Caco-2 (cell line): ENCODE measurements at regions not wholly inside any gene's neighbourhood (a gene's known extent, or its start where the extent isn't known, plus 50 kb on each side); places are given as distances from the start of the nearest gene placed in this dataset.

ENCODE experiments used
- BruUV-seq: library from RNA; stranded (reverse); fragments of 400-500 nt; replicated peaks from 2 replicates; lab custom pipeline; 2021; lab: Mats Ljungman, UMichigan
- CTCF ChIA-PET: fragments of 300-600 bp; sonication (Branson Sonifier 250); formaldehyde crosslinking; loops from one replicate; lab custom pipeline; 2022; ENCODE audit warnings: antibody characterized with exemption; lab: Charles Lee
- POLR2A ChIA-PET: fragments of 300-600 bp; sonication (Branson Sonifier 250); formaldehyde crosslinking; loops from one replicate; lab custom pipeline; 2022; ENCODE audit warnings: antibody characterized with exemption; lab: Charles Lee
- DNase-seq, 2 experiments: peaks; one replicate each; pipeline versions ENCODE4 v3.0.0 to v3.0.0-alpha.2; 2020 to 2022
- H3K27me3 ChIP-seq: replicated peaks from 2 replicates; pipeline ENCODE4 v1.6.0; 2011; ENCODE audit warnings: low read length; ENCODE audit not compliant: control insufficient read depth, insufficient read depth
- H3K36me3 ChIP-seq: 2 replicates; pipeline ENCODE4 v1.5.1; 2011; ENCODE audit warnings: low read length; ENCODE audit not compliant: control insufficient read depth, insufficient read depth
- H3K4me1 ChIP-seq: fragments of 250-450 bp; sonication (Bioruptor Pico); 2 replicates; pipeline ENCODE4 v1.5.1; 2020; ENCODE audit warnings: mild to moderate bottlenecking
- H3K4me3 ChIP-seq: 2 replicates; pipeline ENCODE4 v1.5.1; 2011; ENCODE audit warnings: low read depth, mild to moderate bottlenecking, control low read depth, low read length
- H3K9me3 ChIP-seq: fragments of 250-450 bp; sonication (Bioruptor Pico); 2 replicates; pipeline ENCODE4 v1.5.1; 2020; ENCODE audit warnings: mild to moderate bottlenecking, moderate library complexity
- H3K27ac Mint-ChIP-seq: one replicate; pipeline ENCODE4 v1.8.0; 2022; ENCODE audit warnings: mixed read lengths; ENCODE audit not compliant: unreplicated experiment
- H3K27me3 Mint-ChIP-seq: one replicate; pipeline ENCODE4 v1.8.0; 2022; ENCODE audit warnings: mixed read lengths; ENCODE audit not compliant: insufficient read depth, unreplicated experiment
- H3K36me3 Mint-ChIP-seq: one replicate; pipeline ENCODE4 v1.8.0; 2022; ENCODE audit warnings: mild to moderate bottlenecking, mixed read lengths; ENCODE audit not compliant: insufficient read depth, unreplicated experiment
- H3K4me1 Mint-ChIP-seq: one replicate; pipeline ENCODE4 v1.8.0; 2022; ENCODE audit warnings: low read depth, mixed read lengths; ENCODE audit not compliant: unreplicated experiment
- H3K4me3 Mint-ChIP-seq: one replicate; pipeline ENCODE4 v1.8.0; 2022; ENCODE audit warnings: mild to moderate bottlenecking, moderate library complexity, mixed read lengths; ENCODE audit not compliant: unreplicated experiment
- H3K9me3 Mint-ChIP-seq: one replicate; pipeline ENCODE4 v1.8.0; 2022; ENCODE audit warnings: mixed read lengths; ENCODE audit not compliant: unreplicated experiment
- CTCF ChIP-seq, 2 experiments: fragments of 200-600 bp in 1 of 2; IDR thresholded peaks; 1 replicate in 1 of 2; 2 replicates in 1 of 2; pipeline versions ENCODE4 v1.5.1 to v1.8.0; 2011 to 2022; ENCODE audit warnings: antibody characterized with exemption in 1 of 2, control low read depth in 1 of 2, inconsistent platforms in 1 of 2, low read depth in 1 of 2, low read length in 1 of 2, mild to moderate bottlenecking in 1 of 2, moderate library complexity in 1 of 2; ENCODE audit not compliant: insufficient read depth in 1 of 2, severe bottlenecking in 1 of 2, unreplicated experiment in 1 of 2
- intact Hi-C: fragments of 100-400 bp; cut with micrococcal nuclease; formaldehyde crosslinking; loops from one replicate; pipeline ENCODE4 v1.10.0; 2022; ENCODE audit not compliant: unreplicated experiment

- DNase-seq, result no peak
- ChIA-PET CTCF (no interaction called here), POLR2A (no interaction called here)
- H3K4me1 Mint-ChIP-seq, result no peaks in the 10 kb centered on the region
- H3K27me3 ChIP-seq, result no peaks in the 10 kb centered on the region; the same call in 1 of the 2 replicates
- H3K27me3 Mint-ChIP-seq, result peaks cover 3% of the 10 kb centered on the region
- intact Hi-C loops, result no loop called here
- no peaks in the 10 kb centered on the region for H3K4me1 ChIP-seq
- no peaks in the 10 kb centered on the region for H3K9me3 ChIP-seq
- H3K9me3 Mint-ChIP-seq, result no peaks in the 10 kb centered on the region
- H3K36me3 ChIP-seq, result no peaks in the 10 kb centered on the region
- H3K36me3 Mint-ChIP-seq, result no peaks in the 10 kb centered on the region
- TF ChIP-seq CTCF (IDR thresholded peaks at IDR 0.05; ENCODE audit: insufficient read depth in 1 of 2, low read depth in 1 of 2, low read length in 1 of 2, severe bottlenecking in 1 of 2, unreplicated experiment in 1 of 2), result no peak
- no peak overlapping the region for H3K4me3 Mint-ChIP-seq
- no TSS peak for BruUV-seq
- H3K4me3 ChIP-seq, result no peak overlapping the region
- H3K27ac Mint-ChIP-seq, result no peak overlapping the region
These were observed 156.1 kb downstream of the SALL1 start for GRCh38 chr16:50994995-50995394.

GRCh38 chr16:50992350-50993032 is 158.6 kb downstream of the SALL1 start:
- no peaks in the 10 kb centered on the region for H3K4me1 Mint-ChIP-seq
- no TSS peak for BruUV-seq
- Histone ChIP-seq H3K9me3 (no peaks in the 10 kb centered on the region), H3K27me3 (no peaks in the 10 kb centered on the region; the same call in 1 of the 2 replicates), H3K4me1 (no peaks in the 10 kb centered on the region), H3K36me3 (no peaks in the 10 kb centered on the region), H3K4me3 (no peak overlapping the region)
- no peak for TF ChIP-seq CTCF (IDR thresholded peaks at IDR 0.05; ENCODE audit: insufficient read depth in 1 of 2, low read depth in 1 of 2, low read length in 1 of 2, severe bottlenecking in 1 of 2, unreplicated experiment in 1 of 2)
- H3K36me3 Mint-ChIP-seq, result no peaks in the 10 kb centered on the region
- CTCF ChIA-PET, result no interaction called here
- DNase-seq, result no peak
- H3K9me3 Mint-ChIP-seq, result no peaks in the 10 kb centered on the region
- POLR2A ChIA-PET, result no interaction called here
- peaks cover 3% of the 10 kb centered on the region for H3K27me3 Mint-ChIP-seq
- no peak overlapping the region for H3K27ac Mint-ChIP-seq
- H3K4me3 Mint-ChIP-seq, result no peak overlapping the region
- intact Hi-C loops, result no loop called here

GRCh38 chr16:50991436-50991835 is 159.6 kb downstream of the SALL1 start:
- Mint-ChIP-seq H3K4me1 (no peaks in the 10 kb centered on the region), H3K27me3 (peaks cover 3% of the 10 kb centered on the region), H3K36me3 (no peaks in the 10 kb centered on the region), H3K9me3 (no peaks in the 10 kb centered on the region), H3K4me3 (no peak overlapping the region), H3K27ac (no peak overlapping the region)
- Histone ChIP-seq H3K9me3 (no peaks in the 10 kb centered on the region), H3K4me1 (no peaks in the 10 kb centered on the region), H3K27me3 (no peaks in the 10 kb centered on the region; the same call in 1 of the 2 replicates), H3K36me3 (no peaks in the 10 kb centered on the region), H3K4me3 (no peak overlapping the region)
- intact Hi-C loops, result no loop called here
- BruUV-seq, result no TSS peak
- DNase-seq, result no peak
- POLR2A ChIA-PET, result no interaction called here
- no peak for TF ChIP-seq CTCF (IDR thresholded peaks at IDR 0.05; ENCODE audit: insufficient read depth in 1 of 2, low read depth in 1 of 2, low read length in 1 of 2, severe bottlenecking in 1 of 2, unreplicated experiment in 1 of 2)
- CTCF ChIA-PET, result no interaction called here
